Duodenal mucosa (tissue), 2 donors: ENCODE measurements at regions not wholly inside any gene's neighbourhood (a gene's known extent, or its start where the extent isn't known, plus 50 kb on each side); places are given as distances from the start of the nearest gene placed in this dataset.

Experiments
- H3K27ac ChIP-seq: one replicate; pipeline ENCODE4 v1.7.0; 2013; ENCODE audit warnings: low read depth, low read length
- H3K27me3 ChIP-seq, 2 donors: one replicate each; pipeline ENCODE4 v1.7.0; 2013; ENCODE audit warnings: low read length in 2 of 2, control low read depth in 1 of 2; ENCODE audit not compliant: insufficient read depth in 2 of 2, control insufficient read depth in 1 of 2
- H3K36me3 ChIP-seq, 2 donors: one replicate each; pipeline ENCODE4 v1.7.0; 2013; ENCODE audit warnings: low read length in 2 of 2, control low read depth in 1 of 2; ENCODE audit not compliant: insufficient read depth in 2 of 2, control insufficient read depth in 1 of 2
- H3K4me1 ChIP-seq, 2 donors: one replicate each; pipeline ENCODE4 v1.7.0; 2013; ENCODE audit warnings: low read length in 2 of 2, control low read depth in 1 of 2; ENCODE audit not compliant: insufficient read depth in 2 of 2, control insufficient read depth in 1 of 2
- H3K4me3 ChIP-seq, 2 donors: one replicate each; pipeline ENCODE4 v1.7.0; 2013; ENCODE audit warnings: low read length in 2 of 2, low read depth in 1 of 2
- H3K9ac ChIP-seq, 2 donors: one replicate each; pipeline ENCODE4 v1.7.0; 2013; ENCODE audit warnings: low read length in 2 of 2, low read depth in 1 of 2
- H3K9me3 ChIP-seq, 2 donors: one replicate each; pipeline ENCODE4 v1.7.0; 2013; ENCODE audit warnings: low read length in 2 of 2, control low read depth in 1 of 2; ENCODE audit not compliant: control insufficient read depth in 1 of 2

GRCh38 chr6:67244037-67244436, 1391.0 kb upstream of the ADGRB3 start:
- H3K9ac ChIP-seq: no peak overlapping the region
- peaks cover 4 to 11% of the 10 kb centered on the region in 2 donors for H3K9me3 ChIP-seq
- H3K4me3 ChIP-seq: no peak overlapping the region
- H3K27me3 ChIP-seq: no peaks in the 10 kb centered on the region
- no peaks in the 10 kb centered on the region for H3K4me1 ChIP-seq
- H3K36me3 ChIP-seq: no peaks in the 10 kb centered on the region
- H3K27ac ChIP-seq: no peak overlapping the region

- Histone ChIP-seq H3K4me3 (no peak overlapping the region), H3K9me3 (peaks cover 0 to 8% of the 10 kb centered on the region in 2 donors), H3K4me1 (no peaks in the 10 kb centered on the region), H3K36me3 (no peaks in the 10 kb centered on the region), H3K27me3 (no peaks in the 10 kb centered on the region), H3K27ac (no peak overlapping the region), H3K9ac (no peak overlapping the region)
Observed at GRCh38 chr6:67237277-67237676, 1397.8 kb upstream of the ADGRB3 start.

GRCh38 chr6:67231092-67231491, 1404.0 kb upstream of the ADGRB3 start:
- H3K4me1 ChIP-seq: no peaks in the 10 kb centered on the region
- H3K36me3 ChIP-seq: no peaks in the 10 kb centered on the region
- peaks cover 0 to 2% of the 10 kb centered on the region in 2 donors for H3K9me3 ChIP-seq
- H3K27me3 ChIP-seq: no peaks in the 10 kb centered on the region
- no peak overlapping the region for H3K27ac ChIP-seq
- H3K9ac ChIP-seq: no peak overlapping the region
- no peak overlapping the region for H3K4me3 ChIP-seq

GRCh38 chr6:67224989-67225388, 1410.1 kb upstream of the ADGRB3 start:
- Histone ChIP-seq H3K27ac (no peak overlapping the region), H3K4me1 (no peaks in the 10 kb centered on the region), H3K4me3 (no peak overlapping the region), H3K36me3 (no peaks in the 10 kb centered on the region), H3K9me3 (peaks cover 0 to 5% of the 10 kb centered on the region in 2 donors), H3K27me3 (no peaks in the 10 kb centered on the region), H3K9ac (no peak overlapping the region)

- Histone ChIP-seq H3K4me3 (no peak overlapping the region), H3K9ac (no peak overlapping the region), H3K4me1 (no peaks in the 10 kb centered on the region), H3K36me3 (no peaks in the 10 kb centered on the region), H3K27me3 (no peaks in the 10 kb centered on the region), H3K9me3 (peaks cover 3 to 7% of the 10 kb centered on the region in 2 donors), H3K27ac (no peak overlapping the region)
Observed at GRCh38 chr6:67221226-67221625, 1413.9 kb upstream of the ADGRB3 start.

- Histone ChIP-seq H3K36me3 (no peaks in the 10 kb centered on the region), H3K27me3 (no peaks in the 10 kb centered on the region), H3K4me1 (no peaks in the 10 kb centered on the region), H3K9ac (no peak overlapping the region), H3K4me3 (no peak overlapping the region), H3K27ac (no peak overlapping the region), H3K9me3 (peaks cover 6 to 7% of the 10 kb centered on the region in 2 donors)
Observed at GRCh38 chr6:67219346-67219745, 1415.7 kb upstream of the ADGRB3 start.

GRCh38 chr6:67212584-67212983, 1422.5 kb upstream of the ADGRB3 start:
- no peaks in the 10 kb centered on the region for H3K36me3 ChIP-seq
- no peak overlapping the region for H3K27ac ChIP-seq
- H3K4me3 ChIP-seq: no peak overlapping the region
- H3K27me3 ChIP-seq: no peaks in the 10 kb centered on the region
- no peak overlapping the region for H3K9ac ChIP-seq
- no peaks in the 10 kb centered on the region for H3K4me1 ChIP-seq
- peaks cover 0 to 8% of the 10 kb centered on the region in 2 donors for H3K9me3 ChIP-seq

- Histone ChIP-seq H3K9me3 (peaks cover 0 to 8% of the 10 kb centered on the region in 2 donors), H3K27me3 (no peaks in the 10 kb centered on the region), H3K9ac (no peak overlapping the region), H3K27ac (no peak overlapping the region), H3K36me3 (no peaks in the 10 kb centered on the region), H3K4me3 (no peak overlapping the region), H3K4me1 (no peaks in the 10 kb centered on the region)
Observed at GRCh38 chr6:67210450-67210849, 1424.6 kb upstream of the ADGRB3 start.

GRCh38 chr6:67201563-67201962, 1433.5 kb upstream of the ADGRB3 start:
- Histone ChIP-seq H3K9me3 (peaks cover 8 to 21% of the 10 kb centered on the region in 2 donors), H3K27ac (no peak overlapping the region), H3K4me1 (no peaks in the 10 kb centered on the region), H3K36me3 (no peaks in the 10 kb centered on the region), H3K9ac (no peak overlapping the region), H3K27me3 (no peaks in the 10 kb centered on the region), H3K4me3 (no peak overlapping the region)

GRCh38 chr6:67200626-67201403, 1434.3 kb upstream of the ADGRB3 start:
- Histone ChIP-seq H3K4me3 (no peak overlapping the region), H3K27ac (no peak overlapping the region), H3K4me1 (no peaks in the 10 kb centered on the region), H3K36me3 (no peaks in the 10 kb centered on the region), H3K9me3 (peaks cover 8 to 23% of the 10 kb centered on the region in 2 donors), H3K9ac (no peak overlapping the region), H3K27me3 (no peaks in the 10 kb centered on the region)
